ENCODE measurements at regions not wholly inside any gene's neighbourhood (a gene's known extent, or its start where the extent isn't known, plus 50 kb on each side); places are given as distances from the start of the nearest gene placed in this dataset.

DNA sequence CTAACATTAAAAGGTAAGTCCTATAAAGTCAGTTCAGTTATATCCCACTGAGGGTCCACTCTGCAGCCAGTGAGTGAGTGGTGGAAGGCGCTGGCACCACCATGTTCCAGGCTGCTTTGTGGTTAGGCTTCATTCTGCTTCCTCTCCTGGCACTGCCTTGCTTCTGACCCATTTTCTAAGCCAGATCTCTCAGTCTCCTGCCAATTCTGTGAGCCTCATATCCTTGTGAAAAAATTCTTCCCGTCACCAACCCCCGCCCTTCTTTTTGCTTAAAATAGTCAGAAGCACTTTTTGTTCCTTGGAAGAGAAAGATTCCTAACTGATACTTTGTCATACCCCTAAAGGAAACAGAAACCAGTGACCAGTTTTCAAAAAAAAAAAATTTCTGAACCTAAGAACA lies 139.8 kb upstream of the NCK2 start:
- no peaks in the 10 kb centered on the region for H3K36me3 ChIP-seq (ENCODE audit: control insufficient read depth in 1 of 2, insufficient read depth in 2 of 2, low read length in 2 of 2)
- DNase-seq = no peak
- WGBS (ENCODE audit: extremely low coverage, insufficient coverage, insufficient read length) = no CpG with 5 or more reads among the region's 3 CpGs

DNA sequence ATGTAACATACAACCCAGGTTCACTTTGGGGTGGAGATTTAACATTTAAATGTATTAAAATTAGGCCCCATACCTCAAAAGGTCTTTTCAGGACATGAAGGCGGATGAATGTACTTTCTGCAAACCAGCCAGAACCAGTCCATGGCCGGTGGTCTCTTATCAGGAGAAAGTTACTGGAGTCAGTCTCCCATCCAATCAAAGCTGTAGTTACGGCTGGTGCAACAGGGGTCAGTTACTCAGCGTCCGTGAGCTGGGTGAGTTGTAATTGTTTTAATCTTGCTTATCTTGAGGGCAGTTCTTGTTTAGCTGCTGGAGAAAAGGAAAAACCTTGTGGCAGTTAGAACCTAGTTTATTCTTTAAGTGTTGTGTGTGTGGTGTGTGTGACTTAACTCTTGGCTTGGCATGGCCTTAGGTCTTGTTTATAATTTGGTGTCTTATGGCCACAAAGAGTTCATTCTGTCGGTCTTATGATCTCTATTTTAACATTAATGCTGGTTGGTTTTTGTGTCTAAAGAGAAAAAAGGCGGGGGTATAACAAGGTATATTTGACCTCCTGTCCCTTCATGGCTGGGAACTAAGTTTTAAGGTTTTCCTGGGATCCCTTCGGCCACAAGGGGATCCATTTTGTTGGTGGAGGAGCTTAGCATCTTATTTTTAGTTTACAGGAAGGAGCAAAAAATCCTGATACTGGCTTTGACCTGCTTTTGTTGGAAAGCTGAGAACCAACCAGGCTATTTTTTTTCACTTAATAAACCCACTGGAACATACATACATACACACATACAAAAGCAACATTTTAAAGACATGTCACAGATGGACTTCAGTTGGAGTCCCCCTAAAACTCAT lies 143.5 kb upstream of the NCK2 start:
- Histone ChIP-seq H3K9me3 (ENCODE audit: insufficient read depth, low read depth, low read length) (peaks cover 1% of the 10 kb centered on the region), H2AFZ (ENCODE audit: insufficient read depth, low read length, poor library complexity) (no peak overlapping the region), H4K91ac (ENCODE audit: low read depth, low read length) (no peak overlapping the region), H2AK5ac (ENCODE audit: low read length) (no peak overlapping the region), H3K27ac (ENCODE audit: low read depth, low read length) (no peak overlapping the region), H3K18ac (ENCODE audit: low read length) (no peak overlapping the region), H3K4me3 (ENCODE audit: low read depth, low read length) (no peak overlapping the region), H4K8ac (ENCODE audit: low read depth, low read length) (no peak overlapping the region), H3K9ac (ENCODE audit: low read length) (no peak overlapping the region), H3K79me1 (ENCODE audit: low read length) (no peaks in the 10 kb centered on the region), H3K36me3 (ENCODE audit: control insufficient read depth in 1 of 2, insufficient read depth in 2 of 2, low read length in 2 of 2) (no peaks in the 10 kb centered on the region), H2BK5ac (ENCODE audit: low read depth, low read length, poor library complexity) (no peak overlapping the region), H3K4me2 (ENCODE audit: low read length) (no peak overlapping the region), H2BK120ac (ENCODE audit: insufficient read depth, low read length, poor library complexity) (no peak overlapping the region), H3K4me1 (ENCODE audit: control insufficient read depth in 1 of 2, insufficient read depth in 2 of 2, low read length in 2 of 2) (peaks cover 0 to 2% of the 10 kb centered on the region in 2 experiments), H3K4ac (ENCODE audit: low read depth, low read length) (no peak overlapping the region), H2BK12ac (ENCODE audit: low read length) (no peak overlapping the region), H4K12ac (ENCODE audit: low read depth, low read length) (no peak overlapping the region), H3K14ac (ENCODE audit: low read length) (no peak overlapping the region), H3K79me2 (ENCODE audit: control insufficient read depth, insufficient read depth, low read length, poor library complexity) (no peaks in the 10 kb centered on the region), H3K27me3 (ENCODE audit: insufficient read depth, low read length) (no peaks in the 10 kb centered on the region), H3K23ac (ENCODE audit: low read length) (no peak overlapping the region)
- no CpG with 5 or more reads among the region's 8 CpGs for WGBS (ENCODE audit: extremely low coverage, insufficient coverage, insufficient read length)
- no peak for DNase-seq

More for the DNA sequence above, 139.8 kb upstream of the NCK2 start:
- Histone ChIP-seq H3K4ac (ENCODE audit: low read depth, low read length) (no peak overlapping the region), H3K9me3 (ENCODE audit: insufficient read depth, low read depth, low read length) (peaks cover 1% of the 10 kb centered on the region), H3K9ac (ENCODE audit: low read length) (no peak overlapping the region), H4K8ac (ENCODE audit: low read depth, low read length) (no peak overlapping the region), H3K23ac (ENCODE audit: low read length) (no peak overlapping the region), H3K18ac (ENCODE audit: low read length) (no peak overlapping the region), H3K4me3 (ENCODE audit: low read depth, low read length) (no peak overlapping the region), H3K4me1 (ENCODE audit: control insufficient read depth in 1 of 2, insufficient read depth in 2 of 2, low read length in 2 of 2) (no peaks in the 10 kb centered on the region), H3K14ac (ENCODE audit: low read length) (no peak overlapping the region), H3K79me2 (ENCODE audit: control insufficient read depth, insufficient read depth, low read length, poor library complexity) (no peaks in the 10 kb centered on the region), H2BK5ac (ENCODE audit: low read depth, low read length, poor library complexity) (no peak overlapping the region), H2AK5ac (ENCODE audit: low read length) (no peak overlapping the region), H3K27me3 (ENCODE audit: insufficient read depth, low read length) (no peaks in the 10 kb centered on the region), H3K4me2 (ENCODE audit: low read length) (no peak overlapping the region), H2BK12ac (ENCODE audit: low read length) (no peak overlapping the region), H3K79me1 (ENCODE audit: low read length) (no peaks in the 10 kb centered on the region), H3K27ac (ENCODE audit: low read depth, low read length) (no peak overlapping the region), H2AFZ (ENCODE audit: insufficient read depth, low read length, poor library complexity) (no peak overlapping the region), H4K91ac (ENCODE audit: low read depth, low read length) (no peak overlapping the region), H2BK120ac (ENCODE audit: insufficient read depth, low read length, poor library complexity) (no peak overlapping the region), H4K12ac (ENCODE audit: low read depth, low read length) (no peak overlapping the region)

DNA sequence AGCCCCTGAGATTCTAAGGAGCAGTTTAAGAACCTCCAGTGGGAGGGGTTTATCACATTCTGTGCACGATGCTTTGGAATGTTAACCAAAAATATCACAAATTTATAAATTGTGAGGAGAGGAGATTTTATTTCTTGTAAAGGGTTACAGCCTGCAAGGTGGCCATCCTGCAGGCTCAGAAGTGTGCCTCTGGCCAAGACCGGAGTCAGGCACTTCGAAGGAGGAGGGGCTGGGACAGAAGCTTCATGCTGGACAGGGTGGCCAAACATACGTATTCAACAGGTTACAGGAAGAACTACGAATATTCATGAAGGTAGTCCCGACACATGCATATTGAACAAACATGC lies 144.1 kb upstream of the NCK2 start:
- H3K27me3 ChIP-seq (ENCODE audit: insufficient read depth, low read length) = no peaks in the 10 kb centered on the region
- H2BK12ac ChIP-seq (ENCODE audit: low read length) = no peak overlapping the region
- H3K36me3 ChIP-seq (ENCODE audit: control insufficient read depth in 1 of 2, insufficient read depth in 2 of 2, low read length in 2 of 2) = no peaks in the 10 kb centered on the region
- peaks cover 0 to 2% of the 10 kb centered on the region in 2 experiments for H3K4me1 ChIP-seq (ENCODE audit: control insufficient read depth in 1 of 2, insufficient read depth in 2 of 2, low read length in 2 of 2)
- no peak overlapping the region for H2AK5ac ChIP-seq (ENCODE audit: low read length)
- no peak overlapping the region for H3K27ac ChIP-seq (ENCODE audit: low read depth, low read length)
- H3K23ac ChIP-seq (ENCODE audit: low read length) = no peak overlapping the region
- no peak overlapping the region for H2AFZ ChIP-seq (ENCODE audit: insufficient read depth, low read length, poor library complexity)
- no peak overlapping the region for H2BK5ac ChIP-seq (ENCODE audit: low read depth, low read length, poor library complexity)
- no peak overlapping the region for H4K8ac ChIP-seq (ENCODE audit: low read depth, low read length)
- no peaks in the 10 kb centered on the region for H3K79me2 ChIP-seq (ENCODE audit: control insufficient read depth, insufficient read depth, low read length, poor library complexity)
- H3K14ac ChIP-seq (ENCODE audit: low read length) = no peak overlapping the region
- H3K4me2 ChIP-seq (ENCODE audit: low read length) = no peak overlapping the region
- no peak overlapping the region for H3K18ac ChIP-seq (ENCODE audit: low read length)
- H3K9ac ChIP-seq (ENCODE audit: low read length) = no peak overlapping the region
- H4K12ac ChIP-seq (ENCODE audit: low read depth, low read length) = no peak overlapping the region
- H4K91ac ChIP-seq (ENCODE audit: low read depth, low read length) = no peak overlapping the region
- DNase-seq = no peak
- H3K9me3 ChIP-seq (ENCODE audit: insufficient read depth, low read depth, low read length) = peaks cover 1% of the 10 kb centered on the region
- H3K4me3 ChIP-seq (ENCODE audit: low read depth, low read length) = no peak overlapping the region
- H3K79me1 ChIP-seq (ENCODE audit: low read length) = no peaks in the 10 kb centered on the region
- no peak overlapping the region for H2BK120ac ChIP-seq (ENCODE audit: insufficient read depth, low read length, poor library complexity)
- H3K4ac ChIP-seq (ENCODE audit: low read depth, low read length) = no peak overlapping the region
- WGBS (ENCODE audit: extremely low coverage, insufficient coverage, insufficient read length) = no CpG with 5 or more reads among the region's 6 CpGs

DNA sequence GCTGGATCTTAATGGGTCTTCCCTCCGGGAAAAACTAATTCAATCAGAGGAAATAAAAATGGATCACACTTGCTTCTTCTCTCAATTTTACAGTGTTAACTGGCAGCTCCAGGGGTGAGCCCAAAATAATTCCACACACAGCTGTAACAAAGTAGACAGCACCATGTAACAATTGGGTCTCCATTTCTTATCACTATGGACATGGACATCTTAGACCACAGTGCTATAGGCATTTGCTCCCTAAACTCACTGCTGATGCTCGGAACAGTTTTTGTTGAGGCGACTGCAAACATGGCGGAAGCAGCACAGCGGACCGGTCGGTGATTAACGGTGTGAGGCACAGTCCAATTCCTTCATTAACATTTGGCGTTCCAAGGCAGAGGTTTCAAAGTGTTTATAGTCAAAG lies 144.7 kb upstream of the NCK2 start:
- H3K23ac ChIP-seq (ENCODE audit: low read length) = no peak overlapping the region
- no peaks in the 10 kb centered on the region for H3K27me3 ChIP-seq (ENCODE audit: insufficient read depth, low read length)
- no peak overlapping the region for H3K4me3 ChIP-seq (ENCODE audit: low read depth, low read length)
- H3K18ac ChIP-seq (ENCODE audit: low read length) = no peak overlapping the region
- no peak overlapping the region for H2BK5ac ChIP-seq (ENCODE audit: low read depth, low read length, poor library complexity)
- H3K36me3 ChIP-seq (ENCODE audit: control insufficient read depth in 1 of 2, insufficient read depth in 2 of 2, low read length in 2 of 2) = no peaks in the 10 kb centered on the region
- no peak overlapping the region for H3K27ac ChIP-seq (ENCODE audit: low read depth, low read length)
- H4K12ac ChIP-seq (ENCODE audit: low read depth, low read length) = no peak overlapping the region
- H3K9me3 ChIP-seq (ENCODE audit: insufficient read depth, low read depth, low read length) = peaks cover 1% of the 10 kb centered on the region
- DNase-seq = no peak
- H2BK120ac ChIP-seq (ENCODE audit: insufficient read depth, low read length, poor library complexity) = no peak overlapping the region
- H3K14ac ChIP-seq (ENCODE audit: low read length) = no peak overlapping the region
- H3K4me2 ChIP-seq (ENCODE audit: low read length) = no peak overlapping the region
- no peak overlapping the region for H2AFZ ChIP-seq (ENCODE audit: insufficient read depth, low read length, poor library complexity)
- H3K79me2 ChIP-seq (ENCODE audit: control insufficient read depth, insufficient read depth, low read length, poor library complexity) = no peaks in the 10 kb centered on the region
- H3K4me1 ChIP-seq (ENCODE audit: control insufficient read depth in 1 of 2, insufficient read depth in 2 of 2, low read length in 2 of 2) = peaks cover 0 to 2% of the 10 kb centered on the region in 2 experiments
- no peak overlapping the region for H3K4ac ChIP-seq (ENCODE audit: low read depth, low read length)
- no peaks in the 10 kb centered on the region for H3K79me1 ChIP-seq (ENCODE audit: low read length)
- WGBS (ENCODE audit: extremely low coverage, insufficient coverage, insufficient read length) = no CpG with 5 or more reads among the region's 9 CpGs
- no peak overlapping the region for H2AK5ac ChIP-seq (ENCODE audit: low read length)
- H3K9ac ChIP-seq (ENCODE audit: low read length) = no peak overlapping the region
- no peak overlapping the region for H4K8ac ChIP-seq (ENCODE audit: low read depth, low read length)
- H4K91ac ChIP-seq (ENCODE audit: low read depth, low read length) = no peak overlapping the region
- H2BK12ac ChIP-seq (ENCODE audit: low read length) = no peak overlapping the region

Measured in trophoblast cell (in vitro differentiated cells and primary cell).